IMR-90 (cell line): ENCODE measurements at regions not wholly inside any gene's neighbourhood (a gene's known extent, or its start where the extent isn't known, plus 50 kb on each side); places are given as distances from the start of the nearest gene placed in this dataset.

Source experiments
- ATAC-seq: fragments of 200-7000 bp; cut with Tn5 transposase; 2 replicates; pipeline ENCODE4 v1.9.1; 2020; ENCODE audit warnings: low read depth, mild to moderate bottlenecking, moderate library complexity
- BruUV-seq: library from RNA; stranded (reverse); fragments of 400-500 nt; replicated peaks from 2 replicates; lab custom pipeline; 2021; lab: Mats Ljungman, UMichigan
- CTCF ChIA-PET: fragments of 300-600 bp; formaldehyde crosslinking; extraction: SDS; loops from one replicate; lab custom pipeline; 2021; ENCODE audit warnings: antibody characterized with exemption; lab: Yijun Ruan, JAX
- POLR2A ChIA-PET: fragments of 300-600 bp; sonication (Branson Sonifier 250); formaldehyde crosslinking; loops from one replicate; lab custom pipeline; 2022; ENCODE audit warnings: antibody characterized with exemption; ENCODE audit not compliant: unreplicated experiment; lab: Charles Lee
- DNase-seq: peaks from one replicate; pipeline ENCODE4 v3.0.0; 2013
- H2AFZ ChIP-seq: replicated peaks from 2 replicates; pipeline ENCODE3; 2013; ENCODE audit warnings: low read length, mild to moderate bottlenecking; ENCODE audit not compliant: poor library complexity
- H2AK5ac ChIP-seq: 2 replicates; pipeline ENCODE4 v1.6.1; 2013; ENCODE audit warnings: low read depth, low read length, inconsistent platforms
- H2AK9ac ChIP-seq: replicated peaks from 2 replicates; pipeline ENCODE3; 2013; ENCODE audit warnings: mild to moderate bottlenecking, low read depth, low read length, moderate library complexity; ENCODE audit not compliant: poor library complexity
- H2BK120ac ChIP-seq: 2 replicates; pipeline ENCODE4 v1.6.1; 2013; ENCODE audit warnings: low read depth, low read length, inconsistent platforms
- H2BK15ac ChIP-seq: 3 replicates; pipeline ENCODE4 v1.6.1; 2013; ENCODE audit warnings: low read depth, low read length, inconsistent platforms
- H2BK20ac ChIP-seq: 2 replicates; pipeline ENCODE4 v1.6.1; 2013; ENCODE audit warnings: low read depth, mild to moderate bottlenecking, inconsistent platforms, low read length, moderate library complexity
- H2BK5ac ChIP-seq: 2 replicates; pipeline ENCODE4 v1.6.1; 2013; ENCODE audit warnings: mild to moderate bottlenecking, low read depth, low read length, inconsistent platforms; ENCODE audit not compliant: poor library complexity, severe bottlenecking
- H3K14ac ChIP-seq: replicated peaks from 2 replicates; pipeline ENCODE4 v1.6.1; 2013; ENCODE audit warnings: low read depth, low read length, inconsistent platforms
- H3K18ac ChIP-seq: 2 replicates; pipeline ENCODE4 v1.6.1; 2013; ENCODE audit warnings: low read depth, low read length, control low read depth
- H3K23ac ChIP-seq: 2 replicates; pipeline ENCODE4 v1.6.1; 2013; ENCODE audit warnings: low read depth, low read length, inconsistent platforms
- H3K27ac ChIP-seq: 2 replicates; pipeline ENCODE4 v1.5.1; 2013; ENCODE audit warnings: mild to moderate bottlenecking, control low read depth, low read length; ENCODE audit not compliant: insufficient read depth
- H3K27me3 ChIP-seq: 2 replicates; pipeline ENCODE4 v1.6.1; 2013; ENCODE audit warnings: low read length; ENCODE audit not compliant: control insufficient read depth, insufficient read depth
- H3K36me3 ChIP-seq: 2 replicates; pipeline ENCODE4 v1.6.1; 2013; ENCODE audit warnings: low read length, mixed read lengths; ENCODE audit not compliant: control insufficient read depth, insufficient read depth
- H3K4ac ChIP-seq: 2 replicates; pipeline ENCODE4 v1.6.1; 2013; ENCODE audit warnings: low read depth, low read length, inconsistent platforms
- H3K4me1 ChIP-seq: 2 replicates; pipeline ENCODE4 v1.6.1; 2013; ENCODE audit warnings: low read length, mixed read lengths; ENCODE audit not compliant: control insufficient read depth, insufficient read depth
- H3K4me2 ChIP-seq: 2 replicates; pipeline ENCODE4 v1.6.1; 2013; ENCODE audit warnings: low read depth, mild to moderate bottlenecking, control low read depth, low read length, moderate library complexity
- H3K4me3 ChIP-seq: 2 replicates; pipeline ENCODE4 v1.5.1; 2013; ENCODE audit warnings: low read depth, mild to moderate bottlenecking, control low read depth, low read length, moderate library complexity; ENCODE audit not compliant: insufficient read depth
- H3K56ac ChIP-seq: 2 replicates; pipeline ENCODE4 v1.6.1; 2013; ENCODE audit warnings: low read length, inconsistent platforms; ENCODE audit not compliant: insufficient read depth; ENCODE audit errors: extremely low read depth
- H3K79me1 ChIP-seq, 2 experiments: 2 replicates each; pipeline ENCODE4 v1.6.1; 2013; ENCODE audit warnings: low read length in 2 of 2, inconsistent platforms in 1 of 2, low read depth in 1 of 2
- H3K9ac ChIP-seq: 2 replicates; pipeline ENCODE4 v1.6.1; 2013; ENCODE audit warnings: low read depth, low read length, control low read depth
- H3K9me1 ChIP-seq: 2 replicates; pipeline ENCODE4 v1.6.1; 2013; ENCODE audit warnings: low read length, inconsistent platforms; ENCODE audit not compliant: insufficient read depth
- H3K9me3 ChIP-seq: 2 replicates; pipeline ENCODE4 v1.6.1; 2013; ENCODE audit warnings: low read length; ENCODE audit not compliant: control insufficient read depth, insufficient read depth
- H4K20me1 ChIP-seq: 2 replicates; pipeline ENCODE4 v1.6.1; 2013; ENCODE audit warnings: low read length, inconsistent platforms; ENCODE audit not compliant: insufficient read depth
- H4K5ac ChIP-seq: 2 replicates; pipeline ENCODE4 v1.6.1; 2013; ENCODE audit warnings: mild to moderate bottlenecking, low read depth, low read length, control low read depth
- H4K8ac ChIP-seq, 2 experiments: 2 replicates each; pipeline ENCODE4 v1.6.1; 2013; ENCODE audit warnings: low read depth in 2 of 2, low read length in 2 of 2, control low read depth in 1 of 2, inconsistent platforms in 1 of 2
- H4K91ac ChIP-seq: 2 replicates; pipeline ENCODE4 v1.6.1; 2013; ENCODE audit warnings: low read depth, low read length, inconsistent platforms; ENCODE audit not compliant: insufficient read depth
- CHD1 ChIP-seq: IDR thresholded peaks from 2 replicates; pipeline ENCODE4 v1.6.1; 2012; ENCODE audit warnings: low read depth, low read length, improper control_type of control experiment
- ELK1 ChIP-seq: fragments of 150-350 bp; IDR thresholded peaks from 2 replicates; pipeline ENCODE4 v1.6.1; 2016; ENCODE audit warnings: low read depth, mild to moderate bottlenecking, low read length, moderate library complexity, borderline replicate concordance
- MAZ ChIP-seq: IDR thresholded peaks from 2 replicates; pipeline ENCODE4 v1.6.1; 2012; ENCODE audit warnings: low read depth, mild to moderate bottlenecking, low read length, improper control_type of control experiment, moderate library complexity, borderline replicate concordance
- NFE2L2 ChIP-seq: fragments of 150-350 bp; IDR thresholded peaks from 2 replicates; pipeline ENCODE4 v1.6.1; 2016; ENCODE audit warnings: low read depth, mild to moderate bottlenecking, low read length
- POLR2A ChIP-seq: IDR thresholded peaks from 2 replicates; pipeline ENCODE4 v1.6.1; 2012; ENCODE audit warnings: mild to moderate bottlenecking, low read depth, low read length
- RAD21 ChIP-seq: IDR thresholded peaks from 2 replicates; pipeline ENCODE4 v1.6.1; 2012; ENCODE audit warnings: low read length, improper control_type of control experiment
- RCOR1 ChIP-seq: IDR thresholded peaks from 2 replicates; pipeline ENCODE4 v1.6.1; 2012; ENCODE audit warnings: mild to moderate bottlenecking, low read length, improper control_type of control experiment; ENCODE audit not compliant: insufficient replicate concordance
- SMC3 ChIP-seq: fragments of 150-350 bp; IDR thresholded peaks from 2 replicates; pipeline ENCODE4 v1.6.1; 2016; ENCODE audit warnings: low read depth, mild to moderate bottlenecking, antibody characterized with exemption, low read length, moderate library complexity
- WGBS, 2 experiments: methylation state at CpG; one replicate each; pipeline versions ENCODE4 v1.1.5 to v1.1.7; 2013; ENCODE audit warnings: missing lambda C conversion rate in 2 of 2; ENCODE audit not compliant: insufficient read length in 1 of 2; ENCODE audit errors: extremely low coverage in 2 of 2; 5-methylcytosine and 5-hydroxymethylcytosine counted together
- dilution Hi-C: fragments of 300-500 bp; cut with HindIII; formaldehyde crosslinking; loops from one replicate; pipeline ENCODE4 v1.14.3; 2018; ENCODE audit warnings: low sequenced_read_pairs; ENCODE audit not compliant: unreplicated experiment
- in situ Hi-C: fragments of 300-500 bp; cut with MboI; formaldehyde crosslinking; loops from 3 replicates; pipeline ENCODE4 v1.14.3; 2019; ENCODE audit warnings: low sequenced_read_pairs, inconsistent platforms, mixed read lengths
- intact Hi-C: fragments of 100-400 bp; cut with micrococcal nuclease; formaldehyde crosslinking; loops from 2 replicates; pipeline ENCODE4 v1.10.0; 2022

DNA sequence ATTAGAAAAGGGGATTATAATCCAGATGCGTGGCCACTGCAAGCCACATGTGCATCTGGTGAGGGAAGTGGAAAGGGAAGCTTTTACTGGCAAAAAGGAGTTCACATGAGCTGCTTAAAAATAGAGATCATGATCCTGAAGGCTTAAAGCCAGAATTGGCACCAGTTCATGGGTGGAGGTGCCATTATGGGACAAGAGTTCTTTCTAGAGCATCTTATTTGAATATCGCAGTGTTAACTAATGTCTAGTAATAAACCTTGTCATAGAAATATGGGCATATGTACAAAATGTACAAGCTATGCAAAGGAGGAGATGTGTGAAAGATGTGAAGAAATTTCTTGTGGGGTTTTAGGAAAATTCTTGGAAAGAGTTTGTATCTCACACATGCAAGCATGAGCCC, 178.4 kb upstream of the CBLB start:
- Histone ChIP-seq H3K4me2 (no peak overlapping the region), H3K79me1 (no peaks in the 10 kb centered on the region), H3K18ac (no peak overlapping the region), H2AFZ (no peak overlapping the region), H2AK5ac (no peak overlapping the region), H3K27ac (no peak overlapping the region), H3K9ac (no peak overlapping the region), H4K20me1 (no peaks in the 10 kb centered on the region), H4K91ac (no peak overlapping the region), H3K36me3 (no peaks in the 10 kb centered on the region), H2BK15ac (no peak overlapping the region), H2BK120ac (no peak overlapping the region), H2BK20ac (no peak overlapping the region), H3K23ac (no peak overlapping the region), H3K9me1 (no peaks in the 10 kb centered on the region), H3K56ac (no peak overlapping the region), H3K4ac (no peak overlapping the region), H3K27me3 (no peaks in the 10 kb centered on the region), H4K8ac (no peak overlapping the region), H4K5ac (no peak overlapping the region), H3K14ac (no peak overlapping the region), H3K9me3 (no peaks in the 10 kb centered on the region), H3K4me1 (no peaks in the 10 kb centered on the region), H3K4me3 (no peak overlapping the region), H2BK5ac (no peak overlapping the region), H2AK9ac (no peak overlapping the region)
- TF ChIP-seq SMC3: no peak
- TF ChIP-seq CHD1: no peak
- TF ChIP-seq NFE2L2: no peak
- no peak for TF ChIP-seq RCOR1
- no peak for TF ChIP-seq MAZ
- no peak for TF ChIP-seq RAD21
- TF ChIP-seq POLR2A: no peak
- no peak for TF ChIP-seq ELK1
- ATAC-seq: no peak
- in situ Hi-C loops (no loop called here), intact Hi-C loops (no loop called here), dilution Hi-C loops (no loop called here)
- BruUV-seq: no TSS peak
- DNase-seq: no peak
- WGBS, 2 experiments: no CpG with 5 or more reads among the region's 2 CpGs
- CTCF ChIA-PET: no interaction called here
- POLR2A ChIA-PET: no interaction called here
